ENCODE measurements at regions not wholly inside any gene's neighbourhood (a gene's known extent, or its start where the extent isn't known, plus 50 kb on each side); places are given as distances from the start of the nearest gene placed in this dataset.
A peak's percentile ranks its signal among the peaks of the same experiment; 100 is the strongest.
"Not testable (repeated sequence)": the region's sequence is repeated elsewhere in the genome, so short reads cannot be mapped to it uniquely, and the experiment has no call there.

DNA sequence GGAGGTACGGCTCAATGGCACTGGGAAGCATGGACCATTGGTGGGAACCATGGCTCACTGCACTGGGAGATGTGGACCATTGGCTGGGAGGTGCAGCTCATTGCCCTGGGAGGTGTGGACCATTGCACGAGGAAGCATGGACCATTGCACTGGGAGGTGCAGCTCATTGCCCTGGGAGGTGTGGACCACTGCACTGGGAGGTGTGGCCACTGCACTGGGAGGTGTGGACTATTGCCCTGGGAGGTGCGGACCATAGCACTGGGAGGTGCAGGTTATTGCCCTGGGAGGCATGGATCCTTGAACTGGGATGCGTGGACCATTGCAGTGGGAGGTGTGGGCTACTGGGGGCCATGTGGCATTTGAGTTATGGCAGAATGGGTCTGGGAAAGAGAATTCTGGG lies 195.4 kb upstream of the PLGLB1 start:
- DNase-seq (ENCODE audit: extremely low spot score); H3K27ac ChIP-seq (replicated peaks in 1 of 4); H3K36me3 ChIP-seq; intact Hi-C loops (cut with DNase I); H3K27me3 ChIP-seq; H3K4me1 ChIP-seq; H3K4me3 ChIP-seq; H3K9me3 ChIP-seq: not testable (repeated sequence)
- no CpG with 5 or more reads among the region's 4 CpGs for WGBS

DNA sequence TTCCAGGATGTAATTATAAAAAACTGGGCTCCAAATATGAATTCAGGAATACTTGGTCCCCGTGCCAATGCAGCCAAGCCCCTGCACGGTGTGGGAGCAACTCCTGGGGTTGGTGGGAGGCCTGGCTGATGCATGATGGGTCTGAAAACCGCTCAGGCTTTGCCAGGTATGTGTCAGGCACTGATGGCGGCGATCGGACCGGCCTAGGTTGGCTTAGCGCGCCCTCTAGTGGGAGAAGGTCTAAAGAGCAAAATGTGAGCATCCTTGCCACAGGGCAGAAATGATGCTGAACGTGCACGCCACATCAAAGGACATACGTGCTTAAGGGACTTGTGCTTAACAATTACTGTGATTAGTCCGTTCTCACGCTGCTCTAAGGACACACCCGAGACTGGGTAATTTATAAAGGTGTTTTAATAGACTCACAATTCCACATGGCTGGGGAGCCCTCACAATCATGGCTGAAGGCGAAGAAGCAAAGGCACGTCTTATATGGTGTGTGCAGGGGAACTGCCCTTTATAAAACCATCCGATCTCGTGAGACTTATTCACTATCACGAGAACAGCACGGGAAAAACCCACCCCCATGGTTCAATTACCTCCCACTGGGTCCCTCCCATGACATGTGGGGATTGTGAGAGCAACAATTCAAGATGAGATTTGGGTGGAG lies 196.2 kb upstream of the PLGLB1 start:
- TF ChIP-seq, protein P1, sequence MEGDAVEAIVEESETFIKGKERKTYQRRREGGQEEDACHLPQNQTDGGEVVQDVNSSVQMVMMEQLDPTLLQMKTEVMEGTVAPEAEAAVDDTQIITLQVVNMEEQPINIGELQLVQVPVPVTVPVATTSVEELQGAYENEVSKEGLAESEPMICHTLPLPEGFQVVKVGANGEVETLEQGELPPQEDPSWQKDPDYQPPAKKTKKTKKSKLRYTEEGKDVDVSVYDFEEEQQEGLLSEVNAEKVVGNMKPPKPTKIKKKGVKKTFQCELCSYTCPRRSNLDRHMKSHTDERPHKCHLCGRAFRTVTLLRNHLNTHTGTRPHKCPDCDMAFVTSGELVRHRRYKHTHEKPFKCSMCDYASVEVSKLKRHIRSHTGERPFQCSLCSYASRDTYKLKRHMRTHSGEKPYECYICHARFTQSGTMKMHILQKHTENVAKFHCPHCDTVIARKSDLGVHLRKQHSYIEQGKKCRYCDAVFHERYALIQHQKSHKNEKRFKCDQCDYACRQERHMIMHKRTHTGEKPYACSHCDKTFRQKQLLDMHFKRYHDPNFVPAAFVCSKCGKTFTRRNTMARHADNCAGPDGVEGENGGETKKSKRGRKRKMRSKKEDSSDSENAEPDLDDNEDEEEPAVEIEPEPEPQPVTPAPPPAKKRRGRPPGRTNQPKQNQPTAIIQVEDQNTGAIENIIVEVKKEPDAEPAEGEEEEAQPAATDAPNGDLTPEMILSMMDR (IDR thresholded peaks at IDR 0.05) = peak in 2 of 3 experiments; percentile 36 to 52
- H3K9me3 ChIP-seq; H3K4me3 ChIP-seq; H3K4me1 ChIP-seq; H3K27me3 ChIP-seq; H3K27ac ChIP-seq (replicated peaks in 1 of 4); intact Hi-C loops (cut with DNase I); DNase-seq (ENCODE audit: extremely low spot score); H3K36me3 ChIP-seq: not testable (repeated sequence)
- WGBS = no CpG with 5 or more reads among the region's 21 CpGs

DNA sequence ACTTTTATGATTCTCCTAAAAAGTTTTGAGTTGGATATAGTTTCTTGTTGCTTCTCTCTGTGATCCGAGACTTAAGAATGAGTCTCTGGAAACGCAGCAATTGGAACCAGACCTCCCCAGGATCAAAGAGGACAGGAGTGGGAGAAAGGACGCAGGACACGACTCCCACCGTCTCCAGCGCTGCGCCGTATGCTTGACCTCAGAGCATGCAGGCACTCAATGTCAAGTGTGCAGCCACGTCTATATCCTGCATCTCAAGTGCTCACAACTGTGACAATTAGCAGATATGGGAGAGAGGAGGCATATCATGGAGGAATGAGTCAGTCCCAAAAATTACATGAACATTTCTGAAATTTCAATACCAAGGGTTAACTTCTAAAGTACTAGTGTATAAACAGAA lies 199.0 kb upstream of the PLGLB1 start:
- intact Hi-C loops (cut with DNase I); H3K27ac ChIP-seq (replicated peaks in 1 of 4): not testable (repeated sequence)
- 66% methylated on average over 3 of the region's 9 CpGs for WGBS

DNA sequence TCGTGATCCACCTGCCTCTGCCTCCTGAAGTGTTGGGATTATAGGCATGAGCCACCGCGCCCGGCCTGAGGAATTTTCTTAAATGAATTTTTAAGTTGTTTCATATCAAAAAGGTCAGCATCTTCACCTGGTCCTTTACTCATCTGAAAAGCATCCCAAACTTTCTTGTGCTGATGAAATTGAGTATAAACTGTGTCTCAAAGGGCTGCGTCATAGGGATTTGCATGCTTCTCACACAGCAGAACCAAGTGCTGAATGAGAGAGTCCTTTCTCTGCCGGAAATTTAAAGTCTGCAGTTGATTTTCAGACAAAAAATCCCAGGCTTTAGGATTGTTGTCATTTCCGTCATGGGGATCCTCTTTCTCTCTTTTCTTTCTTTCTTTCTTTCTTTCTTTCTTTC lies 200.5 kb upstream of the PLGLB1 start:
- H3K36me3 ChIP-seq; H3K27ac ChIP-seq (replicated peaks in 1 of 4); H3K9me3 ChIP-seq; H3K4me3 ChIP-seq; intact Hi-C loops (cut with DNase I); H3K4me1 ChIP-seq; H3K27me3 ChIP-seq; DNase-seq (ENCODE audit: extremely low spot score): not testable (repeated sequence)
- WGBS = 79% methylated on average over 2 of the region's 7 CpGs

More for the DNA sequence above, 199.0 kb upstream of the PLGLB1 start:
- not testable (repeated sequence) for H3K9me3 ChIP-seq; H3K4me3 ChIP-seq; H3K27me3 ChIP-seq; H3K36me3 ChIP-seq; H3K4me1 ChIP-seq; DNase-seq (ENCODE audit: extremely low spot score)

DNA sequence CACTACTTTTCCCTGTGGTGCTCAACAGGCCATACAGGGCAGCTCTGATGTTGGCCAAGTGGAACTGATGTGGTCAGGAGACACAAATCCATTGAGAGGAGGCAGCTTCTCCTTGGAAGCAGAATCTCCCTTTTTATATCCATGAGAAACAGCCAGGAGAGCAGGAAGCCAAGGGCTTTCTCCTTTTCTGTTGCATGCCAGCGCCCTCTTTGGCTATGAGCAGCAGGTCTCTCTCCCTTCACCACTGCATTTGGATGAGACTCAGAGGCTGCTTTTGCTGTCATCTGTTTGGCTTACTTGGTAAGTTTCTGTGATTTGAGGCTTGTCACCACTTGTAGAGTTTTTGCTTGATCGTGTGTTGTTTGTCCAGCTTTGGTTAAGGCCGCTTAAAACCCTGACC lies 202.2 kb upstream of the PLGLB1 start:
- intact Hi-C loops (cut with DNase I); H3K4me3 ChIP-seq; H3K4me1 ChIP-seq; H3K36me3 ChIP-seq; H3K27ac ChIP-seq (replicated peaks in 1 of 4); DNase-seq (ENCODE audit: extremely low spot score); H3K27me3 ChIP-seq; H3K9me3 ChIP-seq: not testable (repeated sequence)
- WGBS = no CpG with 5 or more reads among the region's 3 CpGs

DNA sequence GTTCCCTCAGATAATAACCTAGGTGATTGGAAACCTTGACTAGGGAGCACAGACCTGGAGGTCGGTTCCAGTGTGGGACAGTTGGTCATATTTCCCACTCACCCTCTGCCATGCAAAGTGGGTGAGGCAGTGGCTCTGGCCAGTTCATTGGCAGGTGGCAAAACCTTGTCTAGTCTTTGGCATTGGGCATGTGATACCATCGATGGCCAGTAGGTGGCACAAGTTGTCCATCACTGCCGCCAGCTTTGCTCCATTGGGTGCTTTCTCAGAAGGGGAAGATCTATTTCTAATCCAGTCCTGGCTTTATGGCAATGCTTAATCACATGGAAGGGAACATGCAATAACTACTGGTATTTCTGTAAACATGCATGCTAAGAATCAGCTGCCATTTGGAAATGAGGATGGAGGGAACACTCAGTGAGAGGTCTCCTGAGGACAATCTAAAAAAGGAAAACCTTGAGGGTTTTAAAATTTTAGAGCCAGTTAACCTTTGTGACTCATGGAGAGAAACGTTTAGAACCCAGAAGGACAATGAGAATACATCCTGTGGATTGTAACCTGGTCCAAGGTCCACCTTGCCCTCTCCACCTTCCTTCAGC lies 207.5 kb upstream of the PLGLB1 start:
- no CpG with 5 or more reads among the region's 4 CpGs for WGBS
- H3K36me3 ChIP-seq = not testable (repeated sequence)
- H3K27ac ChIP-seq (replicated peaks in 1 of 4) = peak overlapping the region in 1 of 4 donors; percentile 57

DNA sequence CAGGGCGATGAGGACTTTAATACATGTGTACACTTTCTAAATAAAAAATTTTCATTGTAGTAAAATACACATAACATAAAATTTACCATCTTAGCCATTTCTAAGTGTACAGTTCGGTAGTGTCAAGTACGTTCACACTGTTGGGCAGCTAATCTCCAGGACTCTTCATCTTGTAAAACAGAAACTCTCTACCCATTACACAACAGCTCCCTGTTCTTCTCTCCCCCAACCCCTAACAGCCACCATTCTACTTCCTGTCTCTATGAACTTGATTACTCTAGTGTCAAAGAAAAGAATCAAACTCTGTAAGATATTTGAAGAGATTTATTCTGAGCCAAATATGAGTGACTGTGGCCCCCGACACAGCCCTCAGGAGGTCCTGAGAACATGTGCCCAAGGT lies 208.3 kb upstream of the PLGLB1 start:
- no CpG with 5 or more reads among the region's 4 CpGs for WGBS
- H3K27me3 ChIP-seq; intact Hi-C loops (cut with DNase I); H3K4me3 ChIP-seq; DNase-seq (ENCODE audit: extremely low spot score); H3K4me1 ChIP-seq; H3K36me3 ChIP-seq; H3K9me3 ChIP-seq: not testable (repeated sequence)
- peak overlapping the region in 1 of 4 donors; percentile 57 for H3K27ac ChIP-seq (replicated peaks in 1 of 4)

More for the DNA sequence above, 207.5 kb upstream of the PLGLB1 start:
- DNase-seq (ENCODE audit: extremely low spot score); H3K9me3 ChIP-seq; H3K4me3 ChIP-seq; H3K27me3 ChIP-seq; intact Hi-C loops (cut with DNase I); H3K4me1 ChIP-seq: not testable (repeated sequence)
- TF ChIP-seq, protein P1 (IDR thresholded peaks at IDR 0.05) = peak in 2 of 3 experiments; percentile 38 to 44
- peak in 1 of 2 donors; percentile 13 for TF ChIP-seq POLR2AphosphoS5 (IDR thresholded peaks at IDR 0.05)

DNA sequence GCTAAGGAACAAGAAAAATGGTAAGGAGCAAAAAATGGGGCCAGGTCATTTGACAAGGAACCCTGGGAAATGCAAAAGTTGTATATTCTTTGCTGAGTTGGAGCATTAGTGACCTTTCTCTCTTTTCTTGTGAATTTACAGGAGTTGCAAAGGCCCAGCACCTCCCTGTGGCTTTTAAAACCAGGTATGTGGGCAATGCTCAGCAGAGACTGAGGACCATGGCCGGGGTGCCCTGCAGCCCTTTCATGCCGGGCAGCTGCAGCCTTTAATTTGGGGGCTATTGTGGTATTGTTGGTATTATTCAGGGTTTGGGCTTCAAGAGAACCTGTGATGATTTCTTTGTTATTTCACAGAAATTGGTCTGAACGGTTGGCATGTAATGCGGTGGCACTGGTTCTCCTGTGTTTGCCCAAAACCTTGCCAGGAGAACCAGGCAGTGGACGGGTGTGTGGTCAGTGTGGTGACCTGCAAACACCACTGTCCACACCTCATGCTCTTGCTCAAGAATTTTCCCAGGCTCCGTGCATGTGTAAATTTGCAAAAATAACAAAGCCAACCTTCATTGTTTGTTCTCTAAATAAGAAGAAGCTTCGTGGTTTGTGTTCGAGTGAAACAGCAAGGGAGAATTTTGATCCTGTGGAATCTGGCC lies 213.8 kb upstream of the PLGLB1 start:
- intact Hi-C loops (cut with DNase I); H3K4me3 ChIP-seq; DNase-seq (ENCODE audit: extremely low spot score); H3K36me3 ChIP-seq; H3K9me3 ChIP-seq; H3K4me1 ChIP-seq; H3K27me3 ChIP-seq; H3K27ac ChIP-seq (replicated peaks in 1 of 4): not testable (repeated sequence)
- no CpG with 5 or more reads among the region's 8 CpGs for WGBS

DNA sequence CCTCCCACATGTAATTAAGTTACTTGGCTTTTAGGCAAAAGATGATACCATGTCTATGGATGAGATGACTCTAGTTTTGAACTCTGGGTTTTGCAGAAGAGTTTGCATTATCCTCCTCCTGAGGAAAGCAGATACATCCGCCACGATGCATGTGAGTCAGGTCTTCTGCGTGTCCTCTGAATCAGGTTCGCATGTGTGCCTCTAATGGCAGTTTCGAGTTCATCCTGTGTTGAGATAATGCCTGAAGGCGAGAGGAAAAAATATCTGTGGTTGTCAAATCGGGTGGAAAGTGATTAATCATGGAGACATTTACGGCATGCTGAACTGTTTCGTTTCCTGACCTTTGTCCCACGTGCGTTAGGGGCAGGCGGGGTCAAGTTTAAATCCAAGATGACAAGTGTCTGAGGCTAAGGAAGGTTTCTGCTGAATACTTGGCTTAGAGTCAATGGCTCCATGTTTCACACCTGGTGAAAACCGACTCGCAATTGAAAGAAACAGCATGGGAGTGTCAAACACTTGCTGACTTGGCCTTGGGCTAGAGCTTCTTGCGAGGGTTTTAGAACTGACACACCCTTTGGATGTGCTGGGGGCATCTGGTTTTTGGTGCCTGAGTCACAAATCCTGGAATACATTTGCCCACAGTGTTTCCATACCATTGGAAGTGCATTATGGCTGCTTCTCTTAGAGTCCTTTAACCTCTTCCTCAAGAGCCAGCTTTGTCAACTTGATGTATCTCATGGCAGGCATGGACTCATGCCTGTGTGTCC lies 216.1 kb upstream of the PLGLB1 start:
- no CpG with 5 or more reads among the region's 15 CpGs for WGBS
- H3K27ac ChIP-seq (replicated peaks in 1 of 4); intact Hi-C loops (cut with DNase I); H3K9me3 ChIP-seq; H3K4me1 ChIP-seq; H3K4me3 ChIP-seq; H3K27me3 ChIP-seq; H3K36me3 ChIP-seq; DNase-seq (ENCODE audit: extremely low spot score): not testable (repeated sequence)

DNA sequence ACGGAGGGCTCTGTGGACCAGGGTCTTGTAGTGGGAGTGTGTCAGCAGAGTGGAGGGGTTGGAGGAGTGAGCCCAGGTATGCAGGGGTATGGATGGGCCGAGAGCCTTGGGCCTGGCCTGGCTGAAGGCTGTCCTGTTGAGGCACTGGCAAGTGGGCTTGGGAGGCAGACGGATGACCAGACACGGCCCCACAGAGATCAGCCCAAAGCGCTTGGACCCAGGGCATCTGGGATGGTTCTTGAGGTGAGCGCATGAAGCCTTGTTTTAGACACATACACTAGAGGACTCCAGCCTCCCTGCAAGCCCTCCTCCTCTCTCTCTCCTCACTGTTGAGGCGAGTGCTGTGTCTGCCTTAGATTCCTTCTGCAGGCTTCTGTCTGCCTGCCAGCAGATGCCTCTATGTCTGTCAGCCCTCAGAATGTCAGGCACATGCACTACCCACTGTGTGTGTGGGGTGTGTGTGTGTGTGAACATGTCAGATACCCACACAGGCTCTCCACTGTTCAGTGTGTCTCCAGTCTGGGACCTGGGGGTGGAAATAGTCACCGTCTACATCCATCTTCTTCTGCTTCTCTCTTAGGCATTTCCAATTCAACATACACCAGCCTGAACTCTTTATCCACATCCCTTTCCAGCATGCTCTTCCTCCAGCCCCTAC lies 218.0 kb upstream of the PLGLB1 start:
- H3K9me3 ChIP-seq; H3K4me3 ChIP-seq; H3K4me1 ChIP-seq; H3K36me3 ChIP-seq; intact Hi-C loops (cut with DNase I); H3K27me3 ChIP-seq; DNase-seq (ENCODE audit: extremely low spot score); H3K27ac ChIP-seq (replicated peaks in 1 of 4): not testable (repeated sequence)
- WGBS = 82% methylated on average over 1 of the region's 8 CpGs

Data from esophagus muscularis mucosa (tissue), 4 donors.